Spinal cord (tissue), 9 donors: ENCODE measurements at regions not wholly inside any gene's neighbourhood (a gene's known extent, or its start where the extent isn't known, plus 50 kb on each side); places are given as distances from the start of the nearest gene placed in this dataset.
A peak's percentile ranks its signal among the peaks of the same experiment; 100 is the strongest.

Source experiments
- DNase-seq, 6 donors: peaks; one replicate each; pipeline versions ENCODE4 v3.0.0 to v3.0.0-alpha.2; 2013 to 2015; ENCODE audit warnings: low spot score in 6 of 6, low read depth in 4 of 6
- H3K27ac ChIP-seq: one replicate; pipeline ENCODE4 v1.5.1; 2013; ENCODE audit warnings: low read depth, low read length, control low read depth
- H3K27me3 ChIP-seq: one replicate; pipeline ENCODE4 v1.6.1; 2013; ENCODE audit warnings: low read length; ENCODE audit not compliant: control insufficient read depth, insufficient read depth
- H3K36me3 ChIP-seq: one replicate; pipeline ENCODE4 v1.6.1; 2013; ENCODE audit warnings: low read length; ENCODE audit not compliant: control insufficient read depth, insufficient read depth
- H3K4me1 ChIP-seq: one replicate; pipeline ENCODE4 v1.6.1; 2013; ENCODE audit warnings: low read length; ENCODE audit not compliant: control insufficient read depth, insufficient read depth
- H3K4me3 ChIP-seq: one replicate; pipeline ENCODE4 v1.5.1; 2013; ENCODE audit warnings: low read depth, low read length, control low read depth
- H3K9me3 ChIP-seq: one replicate; pipeline ENCODE4 v1.6.1; 2013; ENCODE audit warnings: low read length; ENCODE audit not compliant: control insufficient read depth, insufficient read depth
- WGBS: methylation state at CpG from one replicate; pipeline ENCODE4 v1.1.5; 2013; ENCODE audit warnings: missing lambda C conversion rate; ENCODE audit not compliant: insufficient coverage; 5-methylcytosine and 5-hydroxymethylcytosine counted together
- donor health status: healthy.

DNA sequence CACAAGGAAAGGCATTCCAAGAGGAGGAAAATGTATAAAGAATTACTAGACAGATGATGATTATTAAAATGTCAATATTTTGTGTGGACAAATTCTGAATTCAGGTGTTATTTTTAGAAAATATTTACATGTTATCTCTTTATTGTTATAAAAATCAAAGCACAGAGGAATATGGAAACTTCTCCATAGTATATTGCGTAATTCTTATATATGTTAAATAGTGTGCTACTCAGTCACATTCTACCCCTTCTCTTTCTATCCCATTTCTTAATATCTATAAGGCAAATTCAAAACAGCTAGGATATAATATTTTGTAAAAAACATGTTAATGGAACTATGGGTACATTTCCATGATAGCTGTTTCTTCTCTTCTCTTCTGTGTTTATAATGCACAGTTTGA lies 546.8 kb upstream of the FTMT start:
- H3K4me1 ChIP-seq: no peaks in the 10 kb centered on the region
- WGBS: no CpG with 5 or more reads among the region's 1 CpG
- no peak overlapping the region for H3K27ac ChIP-seq
- no peaks in the 10 kb centered on the region for H3K27me3 ChIP-seq
- H3K36me3 ChIP-seq: no peaks in the 10 kb centered on the region
- no peak for DNase-seq
- no peak overlapping the region for H3K4me3 ChIP-seq
- no peaks in the 10 kb centered on the region for H3K9me3 ChIP-seq

DNA sequence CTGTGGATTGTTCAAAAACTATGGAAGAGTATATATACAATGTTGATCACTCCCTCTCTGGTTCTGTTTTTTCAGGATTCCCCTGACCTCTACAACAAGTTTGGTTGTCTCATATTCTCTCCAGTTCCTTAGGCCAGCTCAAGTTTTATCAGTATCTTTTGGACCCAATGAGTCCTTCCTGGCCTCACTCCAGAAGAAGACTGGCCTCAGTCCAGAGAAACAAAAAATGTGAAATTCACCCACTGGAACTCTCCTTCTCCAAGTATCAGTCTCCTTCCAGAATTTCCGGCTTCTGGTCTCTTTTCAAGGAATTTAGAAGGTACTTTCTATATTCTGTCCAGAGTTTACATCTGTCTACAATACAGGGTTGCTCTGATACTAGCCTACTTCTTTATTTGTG lies 537.8 kb upstream of the FTMT start:
- H3K27me3 ChIP-seq: no peaks in the 10 kb centered on the region
- no peaks in the 10 kb centered on the region for H3K36me3 ChIP-seq
- no peaks in the 10 kb centered on the region for H3K4me1 ChIP-seq
- no peak overlapping the region for H3K4me3 ChIP-seq
- no CpG with 5 or more reads among the region's 1 CpG for WGBS
- H3K9me3 ChIP-seq: no peaks in the 10 kb centered on the region
- no peak for DNase-seq
- no peak overlapping the region for H3K27ac ChIP-seq

DNA sequence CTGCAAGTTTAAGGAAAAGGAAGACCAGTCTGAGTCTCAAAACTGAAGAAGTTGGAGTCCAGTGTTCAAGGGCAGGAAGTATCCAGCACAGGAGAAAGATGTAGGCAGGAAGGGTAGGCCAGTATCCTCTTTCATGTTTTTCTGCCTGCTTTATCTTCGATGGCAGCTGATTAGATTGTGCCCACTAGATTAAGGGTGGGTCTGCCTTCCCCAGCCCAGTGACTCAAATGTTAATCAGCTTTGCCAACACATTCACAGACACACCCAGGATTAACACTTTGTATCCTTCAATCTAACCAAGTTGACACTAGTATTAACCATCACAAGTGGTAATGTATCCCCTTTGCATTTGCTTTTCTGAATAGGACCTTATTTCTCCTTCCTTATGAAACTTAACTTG lies 535.9 kb upstream of the FTMT start:
- DNase-seq: no peak
- Histone ChIP-seq H3K27ac (no peak overlapping the region), H3K4me3 (no peak overlapping the region), H3K27me3 (no peaks in the 10 kb centered on the region), H3K9me3 (no peaks in the 10 kb centered on the region), H3K36me3 (no peaks in the 10 kb centered on the region), H3K4me1 (no peaks in the 10 kb centered on the region)
- no CpG with 5 or more reads among the region's 1 CpG for WGBS

DNA sequence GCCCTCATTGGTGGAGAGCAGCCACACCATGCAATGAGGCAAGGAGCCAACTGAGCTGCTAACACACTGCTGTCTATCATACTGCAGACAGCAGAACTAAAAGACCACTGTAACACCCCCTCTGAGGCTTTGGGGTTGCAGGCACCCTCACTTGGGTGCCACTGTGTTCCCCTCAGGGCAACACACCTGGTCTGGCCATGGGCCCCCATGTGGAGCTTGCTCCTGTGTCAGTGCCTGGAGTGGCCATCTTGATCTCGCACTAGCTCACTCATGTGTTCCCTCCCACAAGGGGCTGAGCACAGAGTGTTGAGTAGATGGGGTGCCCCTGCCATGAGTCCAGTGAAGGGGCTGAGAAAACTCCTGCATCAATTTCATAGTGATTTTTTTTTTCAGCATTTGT lies 532.4 kb upstream of the FTMT start:
- no peak overlapping the region for H3K4me3 ChIP-seq
- no peaks in the 10 kb centered on the region for H3K4me1 ChIP-seq
- no peak for DNase-seq
- H3K27me3 ChIP-seq: no peaks in the 10 kb centered on the region
- no peaks in the 10 kb centered on the region for H3K9me3 ChIP-seq
- no peaks in the 10 kb centered on the region for H3K36me3 ChIP-seq
- H3K27ac ChIP-seq: no peak overlapping the region
- WGBS: no CpG with 5 or more reads among the region's 1 CpG

DNA sequence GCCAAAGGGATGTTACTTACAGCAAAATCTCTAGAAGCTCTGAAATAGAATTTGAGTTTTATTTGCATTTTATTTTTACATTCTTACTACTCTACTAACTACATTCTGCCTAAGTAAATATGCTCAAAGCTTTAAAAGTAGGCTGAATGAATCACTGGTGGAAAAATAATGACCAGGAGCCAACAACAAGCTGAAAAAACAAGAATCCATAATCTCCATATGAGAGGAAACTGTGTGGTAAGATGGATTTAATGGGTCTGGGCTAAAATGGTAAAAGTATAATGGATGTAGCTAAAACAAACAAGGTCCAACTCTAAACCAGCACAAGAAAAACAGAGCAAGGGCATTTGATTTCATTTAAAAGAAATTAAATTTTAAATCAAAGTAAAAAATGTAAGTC lies 525.8 kb upstream of the FTMT start:
- Histone ChIP-seq H3K9me3 (no peaks in the 10 kb centered on the region), H3K4me1 (no peaks in the 10 kb centered on the region), H3K4me3 (no peak overlapping the region), H3K27me3 (no peaks in the 10 kb centered on the region), H3K36me3 (no peaks in the 10 kb centered on the region), H3K27ac (no peak overlapping the region)
- peak in 1 of 6 donors; percentile 20 for DNase-seq

DNA sequence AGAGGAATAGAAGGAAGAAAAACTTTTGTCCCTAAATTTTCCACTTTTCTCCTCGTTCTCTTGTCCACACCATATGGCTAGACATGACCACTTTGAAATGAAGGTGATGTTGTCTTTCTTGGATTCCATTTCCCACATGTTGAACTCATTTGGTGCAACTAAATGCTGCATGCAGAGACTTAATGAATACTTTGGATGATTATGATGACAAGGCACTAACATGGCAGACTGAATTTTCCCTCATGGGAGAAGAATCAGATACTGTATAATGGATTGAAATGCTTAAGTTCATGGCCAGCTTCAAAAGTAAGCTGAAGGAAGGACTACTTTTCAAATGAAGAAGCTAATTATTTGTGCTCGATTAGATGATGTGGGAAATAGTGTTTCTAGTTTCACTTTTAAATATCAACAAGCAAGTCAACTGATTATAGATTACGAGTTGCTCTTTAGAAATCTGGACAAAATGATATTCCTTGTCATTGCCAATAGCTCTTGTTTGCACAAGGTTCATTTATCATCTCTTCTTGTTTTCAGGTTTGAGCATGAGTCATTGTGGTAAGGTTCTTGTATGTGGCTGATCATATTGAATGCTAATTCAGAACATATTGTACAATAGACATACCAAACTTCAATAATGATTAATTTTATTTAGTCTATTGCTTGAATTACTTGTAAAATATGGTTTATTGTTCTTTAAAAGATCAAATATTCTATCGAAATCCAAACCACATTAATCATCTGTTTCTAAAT lies 501.3 kb upstream of the FTMT start:
- Histone ChIP-seq H3K9me3 (no peaks in the 10 kb centered on the region), H3K4me3 (no peak overlapping the region), H3K27ac (no peak overlapping the region), H3K36me3 (no peaks in the 10 kb centered on the region), H3K4me1 (no peaks in the 10 kb centered on the region), H3K27me3 (no peaks in the 10 kb centered on the region)
- WGBS: no CpG with 5 or more reads among the region's 4 CpGs
- DNase-seq: no peak

DNA sequence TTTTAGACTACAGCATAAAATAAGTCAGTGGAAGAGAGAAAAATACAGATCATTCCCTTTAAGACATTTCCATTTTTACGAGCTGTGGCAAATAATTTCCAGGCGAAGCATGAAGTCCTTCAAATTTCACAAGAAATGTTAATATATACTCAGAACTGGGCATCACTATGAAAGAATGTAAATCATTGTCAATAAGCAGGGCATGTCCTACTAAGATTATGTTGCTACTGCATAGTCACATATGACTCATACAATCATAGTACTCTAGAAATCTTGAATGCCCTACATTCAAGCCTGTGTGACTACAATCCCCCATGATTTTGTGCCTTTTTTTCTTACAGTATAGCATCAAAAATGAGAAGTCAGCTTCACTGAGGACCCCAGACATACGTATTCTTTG lies 485.2 kb upstream of the FTMT start:
- no CpG with 5 or more reads among the region's 3 CpGs for WGBS
- no peaks in the 10 kb centered on the region for H3K36me3 ChIP-seq
- H3K27me3 ChIP-seq: no peaks in the 10 kb centered on the region
- no peak overlapping the region for H3K4me3 ChIP-seq
- DNase-seq: no peak
- H3K27ac ChIP-seq: no peak overlapping the region
- no peaks in the 10 kb centered on the region for H3K4me1 ChIP-seq
- no peaks in the 10 kb centered on the region for H3K9me3 ChIP-seq

DNA sequence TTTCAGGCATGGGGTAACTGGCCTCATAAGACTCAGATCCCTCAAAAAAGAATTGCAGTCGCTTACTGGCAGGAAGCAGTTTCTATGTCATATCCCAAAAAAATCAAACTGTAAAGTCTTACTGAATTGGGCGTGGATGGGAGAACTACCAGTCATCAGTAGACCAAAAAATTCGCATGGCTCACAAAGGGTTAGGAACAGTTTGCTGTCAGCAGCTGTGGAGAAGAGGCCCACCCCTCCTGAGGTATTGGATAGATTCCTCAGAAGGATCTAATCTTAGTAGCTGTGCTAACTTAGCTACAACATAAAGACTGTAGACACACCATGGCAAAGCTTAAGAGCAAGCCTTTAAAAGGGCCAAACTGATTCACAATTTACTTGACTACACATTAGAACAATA lies 478.3 kb upstream of the FTMT start:
- DNase-seq: no peak
- no peaks in the 10 kb centered on the region for H3K4me1 ChIP-seq
- WGBS: 100% methylated on average over 2 of the region's 3 CpGs
- no peaks in the 10 kb centered on the region for H3K9me3 ChIP-seq
- no peaks in the 10 kb centered on the region for H3K27me3 ChIP-seq
- H3K27ac ChIP-seq: no peak overlapping the region
- H3K36me3 ChIP-seq: no peaks in the 10 kb centered on the region
- no peak overlapping the region for H3K4me3 ChIP-seq

DNA sequence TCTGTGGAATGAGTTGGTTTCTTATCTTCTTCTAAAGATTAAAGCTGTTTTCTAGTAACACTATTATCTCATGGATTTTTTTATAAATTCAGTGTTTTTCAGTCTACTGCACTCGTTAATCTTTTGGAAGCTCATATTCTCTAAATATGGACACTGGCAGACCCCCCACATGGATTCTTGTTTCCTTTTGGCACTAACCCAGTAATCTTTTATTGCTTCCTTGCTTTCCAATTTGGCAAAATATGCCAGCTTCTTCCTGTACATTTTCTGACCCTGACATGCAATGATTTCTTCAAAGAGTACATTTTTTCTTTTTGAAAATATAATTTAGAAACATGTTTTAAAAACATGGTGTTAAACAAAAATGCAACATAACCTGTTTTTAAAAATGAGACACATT lies 474.2 kb upstream of the FTMT start:
- Histone ChIP-seq H3K36me3 (no peaks in the 10 kb centered on the region), H3K9me3 (no peaks in the 10 kb centered on the region), H3K4me3 (no peak overlapping the region), H3K27me3 (no peaks in the 10 kb centered on the region), H3K4me1 (no peaks in the 10 kb centered on the region), H3K27ac (no peak overlapping the region)
- 64% methylated on average over 1 of the region's 1 CpG for WGBS
- peak in 1 of 6 donors; percentile 11 for DNase-seq

DNA sequence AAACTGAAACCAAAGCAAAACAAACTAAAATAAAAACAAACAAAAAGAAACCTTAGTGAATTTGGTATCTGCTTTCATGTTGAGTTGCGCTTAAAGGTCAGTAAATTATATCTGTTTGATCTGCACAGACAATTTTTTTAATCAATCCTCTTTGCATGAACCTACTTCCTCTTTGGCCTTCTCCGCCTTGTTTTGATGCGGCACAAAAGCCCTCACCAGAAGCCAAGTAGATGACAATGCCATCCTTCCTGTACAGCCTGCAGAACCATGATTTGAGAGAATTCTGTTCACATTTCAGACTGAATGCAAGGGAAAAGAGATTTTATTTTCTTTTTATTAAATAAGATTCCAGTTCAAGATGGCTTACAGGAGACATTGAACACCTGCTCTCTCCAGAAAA lies 473.6 kb upstream of the FTMT start:
- H3K27ac ChIP-seq: no peak overlapping the region
- DNase-seq: no peak
- H3K4me1 ChIP-seq: no peaks in the 10 kb centered on the region
- H3K4me3 ChIP-seq: no peak overlapping the region
- no peaks in the 10 kb centered on the region for H3K36me3 ChIP-seq
- no peaks in the 10 kb centered on the region for H3K27me3 ChIP-seq
- WGBS: 100% methylated on average over 2 of the region's 3 CpGs
- no peaks in the 10 kb centered on the region for H3K9me3 ChIP-seq
